ENCODE measurements at regions not wholly inside any gene's neighbourhood (a gene's known extent, or its start where the extent isn't known, plus 50 kb on each side); places are given as distances from the start of the nearest gene placed in this dataset.
"Not testable (repeated sequence)": the region's sequence is repeated elsewhere in the genome, so short reads cannot be mapped to it uniquely, and the experiment has no call there.

DNA sequence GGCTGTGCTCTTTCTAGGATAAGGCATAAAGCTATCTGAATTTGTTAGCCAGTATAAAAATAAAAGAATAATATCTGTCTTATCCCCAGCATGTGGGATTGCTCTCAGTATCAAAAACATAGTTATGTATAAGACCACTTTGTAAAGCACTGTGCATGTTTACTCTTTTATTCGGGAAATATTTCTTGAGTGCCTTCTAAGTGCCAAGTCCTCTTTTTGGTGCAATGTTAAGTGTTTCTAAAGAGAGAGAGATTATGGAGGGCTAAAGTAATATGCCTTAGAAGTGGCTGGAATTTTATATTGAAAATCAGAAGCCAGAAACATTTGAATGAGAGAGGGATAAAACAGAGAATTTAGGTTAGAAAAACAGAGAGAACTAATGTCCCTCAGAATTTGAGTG, 212.0 kb downstream of the ALG10B start (continued):
- TF ChIP-seq, protein P1, sequence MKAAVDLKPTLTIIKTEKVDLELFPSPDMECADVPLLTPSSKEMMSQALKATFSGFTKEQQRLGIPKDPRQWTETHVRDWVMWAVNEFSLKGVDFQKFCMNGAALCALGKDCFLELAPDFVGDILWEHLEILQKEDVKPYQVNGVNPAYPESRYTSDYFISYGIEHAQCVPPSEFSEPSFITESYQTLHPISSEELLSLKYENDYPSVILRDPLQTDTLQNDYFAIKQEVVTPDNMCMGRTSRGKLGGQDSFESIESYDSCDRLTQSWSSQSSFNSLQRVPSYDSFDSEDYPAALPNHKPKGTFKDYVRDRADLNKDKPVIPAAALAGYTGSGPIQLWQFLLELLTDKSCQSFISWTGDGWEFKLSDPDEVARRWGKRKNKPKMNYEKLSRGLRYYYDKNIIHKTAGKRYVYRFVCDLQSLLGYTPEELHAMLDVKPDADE (IDR thresholded peaks at IDR 0.05), result no peak
- TF ChIP-seq CREB1 (CRISPR knock-in tag; IDR thresholded peaks at IDR 0.05; ENCODE audit: low read depth), result no peak
- TF ChIP-seq EZH2 (IDR thresholded peaks at IDR 0.05; ENCODE audit: low read depth, unreplicated experiment), result no peak
- TF ChIP-seq, protein P2, sequence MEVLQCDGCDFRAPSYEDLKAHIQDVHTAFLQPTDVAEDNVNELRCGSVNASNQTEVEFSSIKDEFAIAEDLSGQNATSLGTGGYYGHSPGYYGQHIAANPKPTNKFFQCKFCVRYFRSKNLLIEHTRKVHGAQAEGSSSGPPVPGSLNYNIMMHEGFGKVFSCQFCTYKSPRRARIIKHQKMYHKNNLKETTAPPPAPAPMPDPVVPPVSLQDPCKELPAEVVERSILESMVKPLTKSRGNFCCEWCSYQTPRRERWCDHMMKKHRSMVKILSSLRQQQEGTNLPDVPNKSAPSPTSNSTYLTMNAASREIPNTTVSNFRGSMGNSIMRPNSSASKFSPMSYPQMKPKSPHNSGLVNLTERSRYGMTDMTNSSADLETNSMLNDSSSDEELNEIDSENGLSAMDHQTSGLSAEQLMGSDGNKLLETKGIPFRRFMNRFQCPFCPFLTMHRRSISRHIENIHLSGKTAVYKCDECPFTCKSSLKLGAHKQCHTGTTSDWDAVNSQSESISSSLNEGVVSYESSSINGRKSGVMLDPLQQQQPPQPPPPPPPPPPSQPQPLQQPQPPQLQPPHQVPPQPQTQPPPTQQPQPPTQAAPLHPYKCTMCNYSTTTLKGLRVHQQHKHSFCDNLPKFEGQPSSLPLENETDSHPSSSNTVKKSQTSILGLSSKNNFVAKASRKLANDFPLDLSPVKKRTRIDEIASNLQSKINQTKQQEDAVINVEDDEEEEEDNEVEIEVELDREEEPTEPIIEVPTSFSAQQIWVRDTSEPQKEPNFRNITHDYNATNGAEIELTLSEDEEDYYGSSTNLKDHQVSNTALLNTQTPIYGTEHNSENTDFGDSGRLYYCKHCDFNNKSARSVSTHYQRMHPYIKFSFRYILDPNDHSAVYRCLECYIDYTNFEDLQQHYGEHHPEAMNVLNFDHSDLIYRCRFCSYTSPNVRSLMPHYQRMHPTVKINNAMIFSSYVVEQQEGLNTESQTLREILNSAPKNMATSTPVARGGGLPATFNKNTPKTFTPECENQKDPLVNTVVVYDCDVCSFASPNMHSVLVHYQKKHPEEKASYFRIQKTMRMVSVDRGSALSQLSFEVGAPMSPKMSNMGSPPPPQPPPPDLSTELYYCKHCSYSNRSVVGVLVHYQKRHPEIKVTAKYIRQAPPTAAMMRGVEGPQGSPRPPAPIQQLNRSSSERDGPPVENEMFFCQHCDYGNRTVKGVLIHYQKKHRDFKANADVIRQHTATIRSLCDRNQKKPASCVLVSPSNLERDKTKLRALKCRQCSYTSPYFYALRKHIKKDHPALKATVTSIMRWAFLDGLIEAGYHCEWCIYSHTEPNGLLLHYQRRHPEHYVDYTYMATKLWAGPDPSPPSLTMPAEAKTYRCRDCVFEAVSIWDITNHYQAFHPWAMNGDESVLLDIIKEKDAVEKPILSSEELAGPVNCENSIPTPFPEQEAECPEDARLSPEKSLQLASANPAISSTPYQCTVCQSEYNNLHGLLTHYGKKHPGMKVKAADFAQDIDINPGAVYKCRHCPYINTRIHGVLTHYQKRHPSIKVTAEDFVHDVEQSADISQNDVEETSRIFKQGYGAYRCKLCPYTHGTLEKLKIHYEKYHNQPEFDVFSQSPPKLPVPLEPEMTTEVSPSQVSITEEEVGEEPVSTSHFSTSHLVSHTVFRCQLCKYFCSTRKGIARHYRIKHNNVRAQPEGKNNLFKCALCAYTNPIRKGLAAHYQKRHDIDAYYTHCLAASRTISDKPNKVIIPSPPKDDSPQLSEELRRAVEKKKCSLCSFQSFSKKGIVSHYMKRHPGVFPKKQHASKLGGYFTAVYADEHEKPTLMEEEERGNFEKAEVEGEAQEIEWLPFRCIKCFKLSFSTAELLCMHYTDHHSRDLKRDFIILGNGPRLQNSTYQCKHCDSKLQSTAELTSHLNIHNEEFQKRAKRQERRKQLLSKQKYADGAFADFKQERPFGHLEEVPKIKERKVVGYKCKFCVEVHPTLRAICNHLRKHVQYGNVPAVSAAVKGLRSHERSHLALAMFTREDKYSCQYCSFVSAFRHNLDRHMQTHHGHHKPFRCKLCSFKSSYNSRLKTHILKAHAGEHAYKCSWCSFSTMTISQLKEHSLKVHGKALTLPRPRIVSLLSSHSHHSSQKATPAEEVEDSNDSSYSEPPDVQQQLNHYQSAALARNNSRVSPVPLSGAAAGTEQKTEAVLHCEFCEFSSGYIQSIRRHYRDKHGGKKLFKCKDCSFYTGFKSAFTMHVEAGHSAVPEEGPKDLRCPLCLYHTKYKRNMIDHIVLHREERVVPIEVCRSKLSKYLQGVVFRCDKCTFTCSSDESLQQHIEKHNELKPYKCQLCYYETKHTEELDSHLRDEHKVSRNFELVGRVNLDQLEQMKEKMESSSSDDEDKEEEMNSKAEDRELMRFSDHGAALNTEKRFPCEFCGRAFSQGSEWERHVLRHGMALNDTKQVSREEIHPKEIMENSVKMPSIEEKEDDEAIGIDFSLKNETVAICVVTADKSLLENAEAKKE (CRISPR knock-in tag; IDR thresholded peaks at IDR 0.05), result no peak

DNA sequence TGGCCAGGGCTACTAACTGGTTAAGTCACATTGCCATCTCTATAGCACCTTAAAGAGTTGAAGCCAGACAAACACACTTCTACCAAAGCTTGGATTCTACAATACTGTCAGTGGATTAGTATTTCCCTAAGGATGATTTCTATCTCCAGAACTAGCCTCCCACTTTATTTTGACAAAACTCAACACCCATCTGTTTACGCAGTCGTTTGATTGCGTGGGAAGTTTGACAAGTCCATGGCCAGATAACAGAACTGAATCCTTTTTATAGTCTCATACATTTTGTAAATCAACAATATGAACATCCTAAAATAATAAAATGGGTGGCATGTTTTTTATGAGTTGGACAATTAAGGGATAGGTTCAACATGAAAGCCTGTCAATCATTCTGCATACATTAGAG, 212.7 kb downstream of the ALG10B start:
- not testable (repeated sequence) for H3F3A ChIP-seq (replicated peaks; ENCODE audit: low read depth); H4K20me1 ChIP-seq (replicated peaks; ENCODE audit: insufficient read depth); H3K4me2 ChIP-seq; H3K27ac Mint-ChIP-seq; H3K27ac ChIP-seq (ENCODE audit: low read depth); H3K4me3 Mint-ChIP-seq; H3K4me1 ChIP-seq (ENCODE audit: insufficient read depth); H3K4me3 ChIP-seq; H3K27me3 Mint-ChIP-seq (ENCODE audit: insufficient read depth, low read depth, poor library complexity); H3K9me2 ChIP-seq (ENCODE audit: insufficient read depth); H3K27me3 ChIP-seq (ENCODE audit: insufficient read depth); H3K79me2 ChIP-seq (replicated peaks; ENCODE audit: insufficient read depth); H3K36me3 Mint-ChIP-seq (ENCODE audit: low read depth); ATAC-seq; H3K4me1 Mint-ChIP-seq; DNase-seq (ENCODE audit: low spot score); H2AFZ ChIP-seq; H3K36me3 ChIP-seq (ENCODE audit: insufficient read depth); H3K9me3 Mint-ChIP-seq

Measured in GM23338 (cell line).